Neural cell (in vitro differentiated cells): ENCODE measurements at regions not wholly inside any gene's neighbourhood (a gene's known extent, or its start where the extent isn't known, plus 50 kb on each side); places are given as distances from the start of the nearest gene placed in this dataset.

Source experiments
- CTCF ChIP-seq: fragments of 450-650 bp; IDR thresholded peaks from 2 replicates; pipeline ENCODE4 v1.5.1; 2014; ENCODE audit warnings: antibody characterized with exemption, mild to moderate bottlenecking, moderate library complexity; ENCODE audit not compliant: poor library complexity, severe bottlenecking
- EP300 ChIP-seq: fragments of 450-650 bp; conservative IDR thresholded peaks from 2 replicates; pipeline ENCODE4 v1.6.1; 2014; ENCODE audit warnings: antibody characterized with exemption, mild to moderate bottlenecking, moderate library complexity; ENCODE audit not compliant: poor library complexity, severe bottlenecking
- EZH2 ChIP-seq: fragments of 200-600, 300-800 bp; shearing (Covaris generic), sonication (generic); IDR thresholded peaks from 2 replicates; pipeline ENCODE4 v1.6.1; 2014; ENCODE audit warnings: antibody characterized with exemption, low read length, borderline replicate concordance, mild to moderate bottlenecking; ENCODE audit not compliant: insufficient read depth, poor library complexity, severe bottlenecking
- POLR2AphosphoS5 ChIP-seq: IDR thresholded peaks from 2 replicates; pipeline ENCODE4 v1.6.1; 2012
- TAF1 ChIP-seq: IDR thresholded peaks from 2 replicates; pipeline ENCODE4 v1.6.1; 2012; ENCODE audit warnings: low read depth

- TF ChIP-seq CTCF = no peak
- no peak for TF ChIP-seq POLR2AphosphoS5
- no peak for TF ChIP-seq EP300
- TF ChIP-seq TAF1 = no peak
- TF ChIP-seq EZH2 = no peak
Observed at GRCh38 chr6:67889682-67889995, 745.4 kb upstream of the ADGRB3 start.
